ENCODE measurements at regions not wholly inside any gene's neighbourhood (a gene's known extent, or its start where the extent isn't known, plus 50 kb on each side); places are given as distances from the start of the nearest gene placed in this dataset.
A peak's percentile ranks its signal among the peaks of the same experiment; 100 is the strongest.

DNA sequence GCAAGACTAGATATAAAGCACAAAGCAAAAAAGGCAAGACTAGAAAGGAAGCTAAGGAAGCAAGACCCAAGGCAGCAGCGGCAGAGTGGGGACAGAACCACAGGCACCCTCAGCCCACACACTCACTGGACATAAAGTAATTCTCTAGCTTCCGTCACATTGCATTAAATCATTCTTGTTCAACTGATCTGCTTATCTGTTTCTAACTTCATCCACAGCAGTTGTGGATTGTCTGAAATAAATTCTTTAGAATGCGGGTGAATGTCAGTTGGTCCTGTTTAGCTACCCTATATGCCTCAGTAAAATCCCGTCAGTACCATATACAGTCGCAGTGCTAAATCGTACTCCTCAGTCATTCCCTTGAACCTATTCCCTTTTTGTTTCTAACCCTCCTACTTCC, 183.2 kb upstream of the SLC39A10 start:
- H3K27me3 ChIP-seq (ENCODE audit: control insufficient read depth, insufficient read depth) = no peaks in the 10 kb centered on the region
- ATAC-seq = no peak
- no peak overlapping the region for H3K27ac ChIP-seq (ENCODE audit: low read length)
- intact Hi-C loops (cut with DNase I) = no loop called here
- no peak overlapping the region for H3K4me3 ChIP-seq (ENCODE audit: low read length)
- 77% methylated on average over 6 of the region's 6 CpGs for WGBS
- DNase-seq = no peak
- H3K9me3 ChIP-seq (ENCODE audit: control insufficient read depth, low read length) = no peaks in the 10 kb centered on the region
- no peaks in the 10 kb centered on the region for H3K4me1 ChIP-seq (ENCODE audit: control insufficient read depth, insufficient read depth, low read length)

DNA sequence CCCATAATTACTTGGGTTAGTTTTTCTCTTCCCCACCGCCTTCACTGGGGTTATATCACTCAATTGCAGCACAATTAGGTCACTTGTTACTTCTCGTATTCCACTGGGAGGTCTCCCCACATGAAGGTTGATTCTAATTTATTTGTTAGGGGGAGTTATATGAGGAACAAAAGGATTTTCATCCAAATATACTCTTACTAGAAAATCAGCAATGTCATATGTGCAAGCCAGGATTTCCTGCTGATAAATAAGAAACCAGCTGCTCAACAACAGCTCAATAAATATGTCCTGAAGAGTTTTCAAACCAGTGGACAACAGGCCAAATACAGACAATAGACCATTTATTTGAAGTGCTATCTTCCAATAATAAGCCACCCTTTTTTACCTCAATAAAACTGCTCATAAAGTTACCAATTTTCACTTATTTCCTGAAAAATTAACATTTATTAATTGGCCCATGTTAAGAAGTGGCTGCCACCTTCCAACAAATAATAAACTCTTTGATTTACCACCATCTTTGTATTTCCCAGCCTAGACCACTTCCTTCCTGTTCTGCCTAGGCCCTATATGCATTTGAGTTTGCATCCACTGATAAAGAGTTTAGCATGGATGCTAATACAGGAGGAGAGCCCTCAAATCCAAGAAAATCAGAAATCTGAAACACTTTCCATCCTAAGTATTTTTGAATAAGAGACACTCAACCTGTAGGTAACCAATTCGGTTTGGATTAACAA, 184.4 kb upstream of the SLC39A10 start:
- no peak for ATAC-seq
- 57% methylated on average over 3 of the region's 3 CpGs for WGBS

DNA sequence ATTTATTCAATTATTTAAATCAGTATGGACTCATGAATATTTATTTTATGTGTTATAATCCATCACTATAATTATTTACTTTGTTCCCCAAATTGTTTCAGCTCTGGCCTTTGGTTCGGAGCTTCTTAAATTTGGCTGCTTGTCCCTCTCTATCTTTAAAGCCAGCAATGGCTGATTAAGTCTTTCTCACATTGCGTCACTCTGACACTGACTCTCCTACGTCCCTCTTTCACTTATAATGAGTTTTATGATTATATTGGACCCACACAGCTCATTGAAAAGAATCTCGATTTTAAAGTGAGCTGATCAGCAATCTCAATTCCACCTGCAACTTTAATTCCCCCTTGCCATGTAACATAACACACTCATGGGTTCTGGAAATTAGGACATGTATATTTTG, 185.2 kb upstream of the SLC39A10 start:
- intact Hi-C loops (cut with DNase I) = no loop called here
- no peak for ATAC-seq
- WGBS = 62% methylated on average over 4 of the region's 4 CpGs

More for the DNA sequence above, 184.4 kb upstream of the SLC39A10 start:
- intact Hi-C loops (cut with DNase I) = no loop called here
- no peak overlapping the region for H3K4me3 ChIP-seq (ENCODE audit: low read length)
- H3K9me3 ChIP-seq (ENCODE audit: control insufficient read depth, low read length) = no peaks in the 10 kb centered on the region
- H3K27me3 ChIP-seq (ENCODE audit: control insufficient read depth, insufficient read depth) = no peaks in the 10 kb centered on the region
- DNase-seq = no peak
- no peak overlapping the region for H3K27ac ChIP-seq (ENCODE audit: low read length)
- H3K4me1 ChIP-seq (ENCODE audit: control insufficient read depth, insufficient read depth, low read length) = no peaks in the 10 kb centered on the region

GRCh38 chr2:195471163-195471562, 185.9 kb upstream of the SLC39A10 start:
- ATAC-seq (no peak), DNase-seq (no peak)
- intact Hi-C loops (cut with DNase I) = no loop called here
- H3K4me3 ChIP-seq (ENCODE audit: low read length) = no peak overlapping the region
- WGBS = 66% methylated on average over 2 of the region's 2 CpGs
- no peak overlapping the region for H3K27ac ChIP-seq (ENCODE audit: low read length)
- no peaks in the 10 kb centered on the region for H3K27me3 ChIP-seq (ENCODE audit: control insufficient read depth, insufficient read depth)
- H3K9me3 ChIP-seq (ENCODE audit: control insufficient read depth, low read length) = no peaks in the 10 kb centered on the region
- no peaks in the 10 kb centered on the region for H3K4me1 ChIP-seq (ENCODE audit: control insufficient read depth, insufficient read depth, low read length)

More for the DNA sequence above, 185.2 kb upstream of the SLC39A10 start:
- no peaks in the 10 kb centered on the region for H3K9me3 ChIP-seq (ENCODE audit: control insufficient read depth, low read length)
- H3K27ac ChIP-seq (ENCODE audit: low read length) = no peak overlapping the region
- no peaks in the 10 kb centered on the region for H3K4me1 ChIP-seq (ENCODE audit: control insufficient read depth, insufficient read depth, low read length)
- H3K27me3 ChIP-seq (ENCODE audit: control insufficient read depth, insufficient read depth) = no peaks in the 10 kb centered on the region
- H3K4me3 ChIP-seq (ENCODE audit: low read length) = no peak overlapping the region
- DNase-seq = no peak

DNA sequence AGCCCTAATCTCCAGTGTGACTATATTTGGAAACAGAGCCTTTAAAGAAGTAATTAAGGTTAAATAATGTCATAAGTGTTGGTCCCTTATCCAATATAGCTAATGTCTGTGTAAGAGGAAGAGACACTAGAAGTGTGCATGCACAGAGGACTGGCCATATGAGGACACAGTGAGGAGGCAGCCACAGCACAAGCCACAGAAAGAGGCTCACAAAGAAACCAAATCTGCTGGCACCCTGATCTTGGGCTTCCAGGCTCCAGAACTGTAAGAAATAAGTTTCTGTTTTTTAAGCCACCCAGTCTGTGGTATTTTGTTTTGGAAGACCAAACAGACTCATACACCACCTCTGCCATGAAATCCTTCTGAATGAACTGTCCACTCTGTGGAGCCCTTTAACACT, 186.4 kb upstream of the SLC39A10 start:
- Histone ChIP-seq H3K9me3 (ENCODE audit: control insufficient read depth, low read length) (no peaks in the 10 kb centered on the region), H3K27me3 (ENCODE audit: control insufficient read depth, insufficient read depth) (no peaks in the 10 kb centered on the region)
- no peak for DNase-seq

DNA sequence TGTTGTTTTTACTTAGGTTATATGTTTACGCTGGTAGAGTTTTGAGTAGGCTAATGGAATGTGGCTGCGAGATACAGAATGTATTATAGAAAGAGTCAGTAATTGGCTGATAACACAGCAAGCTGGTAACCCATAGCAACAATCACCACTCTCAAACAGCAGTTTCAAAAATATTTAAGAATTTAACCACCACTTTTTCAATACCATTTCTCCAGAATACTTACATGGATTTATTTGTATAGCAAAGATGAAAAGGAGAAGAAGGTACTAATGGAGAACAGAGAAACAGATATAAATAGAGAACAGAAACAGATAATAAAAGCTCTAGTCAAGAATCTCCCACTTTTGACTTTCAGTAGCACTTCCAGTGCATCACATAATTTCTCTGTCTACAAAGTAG, 188.3 kb upstream of the SLC39A10 start:
- H3K4me3 ChIP-seq (ENCODE audit: low read length) = no peak overlapping the region
- H3K4me1 ChIP-seq (ENCODE audit: control insufficient read depth, insufficient read depth, low read length) = no peaks in the 10 kb centered on the region
- DNase-seq (no peak), ATAC-seq (no peak)
- intact Hi-C loops (cut with DNase I) = no loop called here
- no peak overlapping the region for H3K27ac ChIP-seq (ENCODE audit: low read length)
- no peaks in the 10 kb centered on the region for H3K9me3 ChIP-seq (ENCODE audit: control insufficient read depth, low read length)
- no peaks in the 10 kb centered on the region for H3K27me3 ChIP-seq (ENCODE audit: control insufficient read depth, insufficient read depth)
- WGBS = 70% methylated on average over 2 of the region's 2 CpGs

More for the DNA sequence above, 186.4 kb upstream of the SLC39A10 start:
- no peak for ATAC-seq
- intact Hi-C loops (cut with DNase I) = no loop called here
- H3K4me1 ChIP-seq (ENCODE audit: control insufficient read depth, insufficient read depth, low read length) = no peaks in the 10 kb centered on the region
- H3K4me3 ChIP-seq (ENCODE audit: low read length) = no peak overlapping the region
- no peak overlapping the region for H3K27ac ChIP-seq (ENCODE audit: low read length)

DNA sequence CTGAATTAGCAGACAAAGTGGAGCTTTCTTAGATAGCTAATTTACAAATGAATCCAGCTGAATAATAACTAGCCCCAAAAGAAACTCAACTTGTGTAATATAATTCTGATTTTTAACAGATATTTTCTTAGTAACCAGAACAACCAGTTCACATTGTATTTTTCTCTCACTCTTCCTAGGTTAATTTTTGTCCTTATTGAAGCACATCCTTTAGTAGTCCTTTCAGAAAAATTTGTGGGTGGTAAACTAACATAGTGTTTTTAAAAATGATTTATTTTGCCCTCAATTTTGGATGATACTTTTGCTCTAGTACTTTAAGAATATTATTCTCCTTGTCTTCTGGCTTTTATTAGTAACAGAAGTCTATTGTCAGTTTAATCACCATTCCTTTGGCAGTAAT, 190.6 kb upstream of the SLC39A10 start:
- DNase-seq = no peak
- Histone ChIP-seq H3K4me3 (ENCODE audit: low read length) (no peak overlapping the region), H3K27me3 (ENCODE audit: control insufficient read depth, insufficient read depth) (no peaks in the 10 kb centered on the region), H3K4me1 (ENCODE audit: control insufficient read depth, insufficient read depth, low read length) (no peaks in the 10 kb centered on the region), H3K9me3 (ENCODE audit: control insufficient read depth, low read length) (no peaks in the 10 kb centered on the region), H3K27ac (ENCODE audit: low read length) (no peak overlapping the region)
- intact Hi-C loops (cut with DNase I) = no loop called here
- no peak for ATAC-seq

DNA sequence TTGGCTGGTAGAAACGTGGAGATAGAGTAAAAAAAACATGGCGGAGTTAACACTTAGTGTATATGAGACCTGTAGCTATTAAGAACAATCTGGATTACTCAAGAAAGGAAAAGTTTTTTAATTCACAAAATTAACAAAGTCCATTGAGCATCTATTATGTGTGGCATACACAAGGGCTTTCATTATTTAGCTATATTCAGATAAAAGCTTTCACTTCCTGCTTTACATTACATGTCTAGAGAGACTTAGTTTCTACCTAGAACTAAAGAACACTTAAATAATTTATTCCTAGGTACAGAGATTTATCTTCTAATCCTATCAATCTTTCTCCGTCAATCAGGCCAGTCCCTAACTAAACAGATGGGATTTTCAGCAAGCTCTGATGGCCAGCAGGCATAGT, 196.0 kb upstream of the SLC39A10 start:
- no peak for ATAC-seq
- Histone ChIP-seq H3K27me3 (ENCODE audit: control insufficient read depth, insufficient read depth) (no peaks in the 10 kb centered on the region), H3K4me3 (ENCODE audit: low read length) (no peak overlapping the region), H3K4me1 (ENCODE audit: control insufficient read depth, insufficient read depth, low read length) (no peaks in the 10 kb centered on the region), H3K27ac (ENCODE audit: low read length) (no peak overlapping the region), H3K9me3 (ENCODE audit: control insufficient read depth, low read length) (no peaks in the 10 kb centered on the region)
- WGBS = 56% methylated on average over 3 of the region's 3 CpGs
- intact Hi-C loops (cut with DNase I) = no loop called here
- DNase-seq = no peak

- 85% methylated on average over 2 of the region's 2 CpGs for WGBS
- DNase-seq = no peak
- Histone ChIP-seq H3K4me3 (ENCODE audit: low read length) (no peak overlapping the region), H3K9me3 (ENCODE audit: control insufficient read depth, low read length) (no peaks in the 10 kb centered on the region), H3K27ac (ENCODE audit: low read length) (no peak overlapping the region), H3K4me1 (ENCODE audit: control insufficient read depth, insufficient read depth, low read length) (no peaks in the 10 kb centered on the region), H3K27me3 (ENCODE audit: control insufficient read depth, insufficient read depth) (no peaks in the 10 kb centered on the region)
- intact Hi-C loops (cut with DNase I) = no loop called here
- ATAC-seq = no peak
Measured at GRCh38 chr2:195458936-195459335, 198.1 kb upstream of the SLC39A10 start.

DNA sequence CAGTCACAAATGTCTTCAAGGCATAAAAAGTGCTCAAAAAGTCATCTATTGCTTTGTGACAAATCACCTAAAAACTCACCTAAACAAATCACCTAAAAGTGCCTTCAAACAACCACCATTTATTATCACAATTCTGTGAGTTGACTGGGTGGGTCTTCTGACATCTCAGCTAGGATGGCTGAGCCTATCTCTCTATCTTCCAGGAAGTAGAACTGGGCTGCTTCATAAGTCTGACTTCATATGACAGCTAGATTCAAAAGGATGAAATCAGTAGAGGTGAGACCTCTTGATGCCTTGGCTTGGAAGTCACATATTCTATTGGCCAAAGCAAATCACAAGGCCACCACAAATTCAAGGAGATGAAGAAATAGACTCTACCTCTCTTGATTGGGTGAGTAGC, 199.2 kb upstream of the SLC39A10 start:
- intact Hi-C loops (cut with DNase I) = no loop called here
- H3K9me3 ChIP-seq (ENCODE audit: control insufficient read depth, low read length) = no peaks in the 10 kb centered on the region
- H3K27me3 ChIP-seq (ENCODE audit: control insufficient read depth, insufficient read depth) = no peaks in the 10 kb centered on the region
- ATAC-seq (no peak), DNase-seq (no peak)
- H3K27ac ChIP-seq (ENCODE audit: low read length) = no peak overlapping the region
- H3K4me3 ChIP-seq (ENCODE audit: low read length) = no peak overlapping the region
- no peaks in the 10 kb centered on the region for H3K4me1 ChIP-seq (ENCODE audit: control insufficient read depth, insufficient read depth, low read length)

- no peaks in the 10 kb centered on the region for H3K9me3 ChIP-seq (ENCODE audit: control insufficient read depth, low read length)
- no peak for ATAC-seq
- no peak for DNase-seq
- no peak overlapping the region for H3K4me3 ChIP-seq (ENCODE audit: low read length)
- H3K4me1 ChIP-seq (ENCODE audit: control insufficient read depth, insufficient read depth, low read length) = no peaks in the 10 kb centered on the region
- no peak overlapping the region for H3K27ac ChIP-seq (ENCODE audit: low read length)
- no peaks in the 10 kb centered on the region for H3K27me3 ChIP-seq (ENCODE audit: control insufficient read depth, insufficient read depth)
- intact Hi-C loops (cut with DNase I) = no loop called here
- WGBS = 43% methylated on average over 2 of the region's 2 CpGs
Measured at GRCh38 chr2:195456771-195457170, 200.3 kb upstream of the SLC39A10 start.

- Histone ChIP-seq H3K4me1 (ENCODE audit: control insufficient read depth, insufficient read depth, low read length) (no peaks in the 10 kb centered on the region), H3K27ac (ENCODE audit: low read length) (no peak overlapping the region), H3K9me3 (ENCODE audit: control insufficient read depth, low read length) (no peaks in the 10 kb centered on the region), H3K27me3 (ENCODE audit: control insufficient read depth, insufficient read depth) (no peaks in the 10 kb centered on the region), H3K4me3 (ENCODE audit: low read length) (no peak overlapping the region)
- ATAC-seq (peak; percentile 28 to 67), DNase-seq (no peak)
- intact Hi-C loops (cut with DNase I) = no loop called here
- 68% methylated on average over 4 of the region's 4 CpGs for WGBS
Measured at GRCh38 chr2:195451160-195451559, 205.9 kb upstream of the SLC39A10 start.
